CD4-positive, alpha-beta T cell treated with Interleukin-6 at 100 ng/mL for 8 hours (primary cell): ENCODE measurements at regions not wholly inside any gene's neighbourhood (a gene's known extent, or its start where the extent isn't known, plus 50 kb on each side); places are given as distances from the start of the nearest gene placed in this dataset.
"Not testable (repeated sequence)": the region's sequence is repeated elsewhere in the genome, so short reads cannot be mapped to it uniquely, and the experiment has no call there.

Source experiments
- DNase-seq: peaks from one replicate; pipeline ENCODE4 v3.0.0-alpha.2; 2020; ENCODE audit warnings: mixed read lengths, low spot score

DNA sequence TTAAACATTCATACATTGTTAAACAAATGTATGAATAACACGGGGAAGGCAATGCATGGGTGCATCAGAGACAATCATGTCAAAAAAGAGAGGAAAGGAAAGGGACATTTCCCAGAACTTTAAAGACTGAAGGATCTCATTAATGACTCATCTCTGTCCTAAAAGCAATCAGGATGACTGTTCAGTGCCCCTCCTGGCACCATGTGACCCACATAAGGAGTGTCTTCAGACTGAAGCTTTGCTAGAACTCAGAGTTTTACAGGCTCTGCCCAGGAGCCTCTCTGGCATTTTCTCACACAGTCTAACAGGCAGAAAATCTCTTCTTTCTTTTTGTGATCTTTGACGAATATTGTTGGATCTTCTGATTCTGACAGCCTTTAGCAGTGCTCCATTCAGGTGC, 315.3 kb downstream of the OTUD1 start:
- DNase-seq: no peak

DNA sequence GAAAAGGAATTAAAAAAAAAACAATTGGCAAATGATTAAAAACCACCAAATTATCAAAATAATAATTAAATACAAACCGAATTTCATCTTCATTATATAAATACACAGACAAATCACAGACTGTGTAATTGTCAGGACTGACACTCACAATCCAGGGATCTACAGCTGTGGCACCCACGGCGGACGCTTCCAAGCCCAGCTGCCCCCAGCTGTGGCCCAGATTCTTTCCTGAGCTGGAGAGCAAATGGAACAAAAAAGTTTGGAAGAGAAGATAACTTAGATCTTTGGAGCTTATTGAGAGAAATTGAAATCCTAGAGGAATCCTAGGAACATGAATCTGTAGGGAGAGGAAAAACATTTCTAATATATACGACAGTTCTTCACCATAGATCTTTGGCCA, 316.1 kb downstream of the OTUD1 start:
- no peak for DNase-seq

DNA sequence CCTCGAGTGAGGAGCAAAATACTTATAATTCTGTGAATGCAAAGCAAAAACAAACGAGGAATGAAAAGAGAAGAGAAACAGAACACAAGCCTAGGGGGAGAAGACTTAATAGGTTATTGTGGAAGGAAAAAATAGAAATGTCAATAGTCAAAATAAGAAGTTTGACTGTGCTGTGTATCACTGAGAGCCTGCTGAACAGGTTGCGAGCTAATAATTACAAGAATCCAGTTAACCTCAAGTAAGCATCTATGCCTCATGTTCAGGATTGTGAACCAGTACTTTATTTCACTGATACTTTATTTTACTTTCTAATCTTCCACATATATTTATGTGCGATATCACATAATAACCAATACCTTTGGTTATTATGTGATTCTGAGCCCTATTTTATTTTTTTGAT, 316.7 kb downstream of the OTUD1 start:
- no peak for DNase-seq

DNA sequence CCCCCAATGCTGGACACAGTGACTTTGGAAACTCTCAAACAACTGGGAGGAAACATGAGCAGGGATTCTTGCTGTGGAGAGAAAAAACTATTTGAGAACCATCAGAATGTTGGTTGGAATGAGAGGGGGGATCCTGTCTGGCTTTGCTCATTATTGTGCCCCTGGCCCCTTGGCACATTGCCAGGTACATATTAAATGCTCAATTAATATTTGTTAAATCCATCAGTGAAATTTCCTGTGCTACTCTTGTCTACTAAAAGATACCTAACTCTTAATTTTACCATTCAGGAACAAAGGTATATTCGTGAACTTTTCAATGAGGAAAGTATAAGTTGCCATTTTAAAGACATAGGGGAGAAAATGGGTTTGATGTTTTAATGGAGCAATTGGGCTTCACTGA, 329.4 kb downstream of the OTUD1 start:
- DNase-seq: no peak

DNA sequence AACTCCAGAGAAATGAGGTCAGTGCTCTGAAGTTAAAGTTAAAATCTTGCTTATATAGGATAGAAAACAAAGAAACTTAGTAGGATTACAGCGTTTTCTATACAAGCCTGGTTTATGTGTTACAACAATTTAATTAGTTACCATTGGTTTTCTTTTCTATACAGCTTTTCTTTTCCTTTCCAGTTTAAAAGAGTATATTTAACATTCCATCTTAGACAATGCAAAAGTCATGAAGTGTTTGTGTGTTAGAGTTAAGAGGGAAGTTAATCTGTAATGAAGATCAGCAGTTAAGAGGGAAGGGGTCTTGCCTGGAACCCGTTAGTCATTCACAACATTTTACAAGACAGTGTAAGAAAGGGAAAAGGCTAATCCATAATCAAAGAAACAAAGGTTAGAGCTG, 338.3 kb downstream of the OTUD1 start:
- DNase-seq: no peak

DNA sequence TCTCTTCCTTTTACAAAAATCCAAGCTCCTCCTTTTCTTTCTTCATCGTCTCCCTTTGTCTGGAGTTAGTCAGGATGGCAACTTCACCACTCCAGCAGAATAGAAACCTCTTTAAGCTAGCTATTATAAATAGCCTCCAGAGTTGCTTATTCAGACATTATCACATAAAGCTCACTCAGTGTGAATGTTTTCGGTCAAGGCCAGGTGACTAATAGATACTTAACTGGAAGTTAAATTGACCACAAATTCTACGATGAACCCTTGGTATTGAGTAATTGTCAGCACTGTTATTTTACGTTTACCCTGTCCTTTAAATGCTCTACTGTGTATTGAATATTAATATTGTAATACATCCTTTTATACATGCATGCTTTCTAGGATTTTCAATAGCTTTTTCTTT, 340.4 kb downstream of the OTUD1 start:
- DNase-seq: no peak

DNA sequence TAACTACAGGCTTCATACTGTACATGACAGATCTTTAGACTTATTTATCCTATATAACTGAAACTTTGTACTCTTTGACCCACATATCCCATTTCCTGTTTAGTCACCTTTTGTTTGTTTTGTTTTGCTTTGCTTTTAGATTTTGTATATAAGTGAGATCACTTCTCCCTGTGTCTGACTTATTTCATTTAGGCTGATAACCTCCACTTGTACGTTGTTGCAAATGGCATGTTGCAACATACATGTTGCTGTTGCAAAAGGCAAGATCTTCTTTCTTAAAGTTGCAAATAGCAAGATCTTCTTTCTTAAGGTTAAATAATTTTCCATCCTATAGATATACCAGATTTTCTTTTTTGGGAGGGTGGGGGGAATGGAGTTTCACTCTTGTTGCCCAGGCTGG, 341.5 kb downstream of the OTUD1 start:
- no peak for DNase-seq

DNA sequence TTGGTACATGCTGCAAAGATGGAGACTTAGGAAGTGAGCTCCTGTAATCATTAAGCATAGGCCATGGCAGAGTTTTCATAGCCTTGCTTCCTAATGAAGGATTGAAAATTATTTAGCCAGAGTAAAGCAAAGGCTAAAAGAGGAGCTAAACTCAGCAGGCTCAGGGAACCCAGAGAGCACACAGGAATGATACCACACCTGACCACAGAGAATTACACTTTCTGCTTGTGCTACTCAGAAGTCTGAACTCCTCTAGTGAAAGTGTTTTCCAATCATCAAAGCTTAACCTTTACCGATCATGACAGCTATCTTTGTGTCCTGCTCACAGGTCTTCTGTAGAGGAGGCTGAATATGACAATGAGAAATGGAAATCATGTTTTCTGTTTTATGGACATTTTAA, 347.7 kb downstream of the OTUD1 start:
- no peak for DNase-seq

DNA sequence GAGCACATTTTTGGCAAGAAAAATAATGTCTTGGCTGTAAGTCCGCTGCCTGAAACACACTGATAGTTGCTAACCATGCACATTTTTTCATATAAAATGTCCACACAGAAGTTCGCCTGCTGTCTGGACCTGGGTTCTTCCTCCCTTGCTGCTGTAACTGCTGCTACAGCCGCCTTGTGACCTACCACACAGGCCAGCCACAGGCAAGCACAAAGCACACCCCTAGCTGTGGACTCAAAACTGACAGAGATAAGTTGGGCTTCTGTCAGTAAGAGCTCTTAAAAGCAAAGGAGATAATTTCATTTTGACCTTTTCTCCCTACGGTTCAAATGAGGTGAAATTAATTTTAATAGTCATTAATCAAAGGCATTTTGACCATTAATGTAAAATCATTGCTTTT, 354.7 kb downstream of the OTUD1 start:
- no peak for DNase-seq

DNA sequence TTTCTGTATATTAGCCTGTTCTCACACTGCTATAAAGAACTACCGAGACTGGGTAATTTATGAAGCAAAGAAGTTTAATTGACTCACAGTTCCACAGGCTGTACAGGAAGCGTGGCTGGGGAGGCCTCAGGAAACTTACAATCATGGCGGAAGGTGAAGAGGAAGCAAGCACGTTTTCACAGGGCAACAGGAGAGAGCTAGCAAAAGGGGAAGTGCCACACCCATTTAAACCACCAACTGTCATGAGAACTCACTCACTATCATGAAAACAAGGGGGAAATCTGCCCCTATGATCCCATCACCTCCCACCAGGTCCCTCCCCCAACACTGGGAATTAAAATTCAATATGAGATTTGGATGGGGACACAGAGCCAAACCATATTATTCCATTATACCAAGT, 358.6 kb downstream of the OTUD1 start:
- not testable (repeated sequence) for DNase-seq

DNA sequence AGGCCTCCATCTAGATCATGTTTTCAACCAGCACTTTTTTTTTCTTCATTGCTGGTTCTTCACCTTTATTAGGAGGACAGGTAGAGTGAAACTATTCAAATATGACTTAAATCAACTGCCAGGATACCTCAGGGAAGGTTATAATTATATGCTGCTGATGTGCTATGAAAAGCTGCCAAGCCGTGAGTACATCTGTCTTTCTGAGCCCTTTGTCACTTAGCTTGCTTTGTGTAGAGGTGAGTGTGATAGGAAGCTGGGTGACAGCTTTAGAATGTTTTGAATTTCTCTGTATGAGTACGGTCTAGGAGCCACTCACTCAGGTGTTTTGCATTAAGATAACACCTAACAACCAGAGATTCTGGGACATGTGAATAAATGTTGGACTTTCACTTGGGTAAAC, 365.2 kb downstream of the OTUD1 start:
- no peak for DNase-seq

DNA sequence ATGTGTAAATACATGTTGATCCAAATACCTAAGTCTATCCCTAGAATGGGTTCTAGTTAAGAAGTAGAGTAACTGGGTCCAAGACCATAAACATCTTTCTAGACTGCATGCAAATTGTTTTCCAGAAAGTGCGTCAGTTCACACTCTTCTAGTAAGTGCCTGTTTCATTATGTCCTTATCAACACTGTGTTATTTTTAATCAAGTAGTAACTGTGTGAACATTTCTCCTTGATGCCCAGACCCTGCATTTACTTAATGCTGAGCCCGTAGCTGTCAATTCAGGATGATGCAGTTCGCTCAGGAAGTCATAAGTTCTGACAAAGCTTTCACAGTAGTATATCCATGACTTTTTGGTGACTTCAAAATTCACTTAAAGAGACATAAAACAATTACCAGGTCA, 374.8 kb downstream of the OTUD1 start:
- no peak for DNase-seq

DNA sequence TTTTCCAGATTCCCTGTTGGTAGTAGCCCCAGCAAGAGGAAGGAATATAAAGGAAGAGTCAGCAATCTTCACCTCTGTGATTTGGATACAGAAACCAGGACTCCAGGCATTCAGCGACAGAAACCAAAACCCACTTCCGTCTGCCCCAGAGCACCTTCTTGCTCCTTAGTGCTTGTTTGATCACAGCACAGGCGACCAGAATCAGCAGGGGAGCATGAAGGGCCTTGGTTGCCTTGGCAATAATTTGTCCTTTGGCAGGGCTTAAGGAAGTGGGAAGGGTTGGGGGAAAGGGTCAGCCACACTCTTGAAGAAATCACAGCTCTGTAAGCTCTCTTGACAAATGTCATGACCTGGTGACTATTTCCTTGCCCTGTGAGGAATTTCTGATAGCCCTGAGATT, 379.6 kb downstream of the OTUD1 start:
- no peak for DNase-seq

DNA sequence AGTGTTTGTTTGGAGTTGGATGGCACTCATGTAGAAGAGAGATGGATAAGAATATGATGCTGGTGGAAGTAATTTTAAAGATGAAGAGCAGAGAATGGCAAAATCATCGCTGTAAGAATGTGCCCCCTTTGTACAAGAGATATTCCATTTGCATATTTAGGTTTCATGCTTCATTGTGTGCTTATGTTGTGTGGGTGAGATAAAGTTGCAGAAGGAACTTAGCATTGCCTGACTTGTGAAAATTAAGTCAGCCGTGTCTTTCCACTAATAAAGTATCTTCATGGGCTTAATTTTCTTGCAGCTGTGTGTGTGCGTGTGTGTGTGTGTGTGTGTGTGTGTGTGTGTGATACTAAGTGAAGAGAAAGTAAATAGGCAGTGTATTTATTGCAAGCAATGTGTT, 381.9 kb downstream of the OTUD1 start:
- DNase-seq: no peak

DNA sequence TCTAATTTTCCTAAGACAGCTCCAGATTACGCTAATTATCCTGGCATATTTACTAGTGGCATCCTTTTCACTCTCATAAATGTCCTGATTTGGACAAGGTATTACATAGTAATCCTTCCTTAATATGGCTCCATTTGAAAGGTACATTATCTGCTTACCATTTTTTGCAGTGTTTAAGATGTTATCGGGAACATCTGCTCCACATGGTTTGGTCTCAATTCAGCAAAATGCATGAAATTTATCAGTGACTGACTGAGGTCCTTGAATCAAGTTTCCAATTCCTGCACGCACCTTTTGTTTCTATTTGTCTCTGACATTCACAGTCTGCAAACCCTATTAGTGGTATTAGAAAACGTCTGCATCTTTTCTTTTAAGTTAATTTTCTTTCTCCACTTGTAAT, 384.1 kb upstream of the KIAA1217 start:
- no peak for DNase-seq

DNA sequence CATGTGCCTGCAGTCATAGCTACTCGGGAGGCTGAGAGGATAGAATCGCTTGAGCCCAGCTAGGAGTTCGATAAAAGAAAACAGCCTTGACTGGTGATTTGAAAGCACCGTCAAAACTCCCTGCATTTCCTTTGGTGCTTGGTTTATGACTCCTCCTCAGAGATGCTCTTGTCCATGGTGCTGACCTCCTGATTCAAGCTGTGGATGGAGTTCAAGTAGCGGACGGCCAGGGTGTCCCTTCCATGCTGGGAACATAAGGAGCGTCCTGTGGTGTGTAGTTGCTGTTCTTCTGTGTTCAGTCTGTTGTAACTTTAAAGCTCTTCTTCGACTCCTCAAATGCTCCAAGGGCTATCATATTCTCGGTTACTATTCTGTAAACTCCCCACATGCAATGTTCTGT, 382.5 kb upstream of the KIAA1217 start:
- no peak for DNase-seq

DNA sequence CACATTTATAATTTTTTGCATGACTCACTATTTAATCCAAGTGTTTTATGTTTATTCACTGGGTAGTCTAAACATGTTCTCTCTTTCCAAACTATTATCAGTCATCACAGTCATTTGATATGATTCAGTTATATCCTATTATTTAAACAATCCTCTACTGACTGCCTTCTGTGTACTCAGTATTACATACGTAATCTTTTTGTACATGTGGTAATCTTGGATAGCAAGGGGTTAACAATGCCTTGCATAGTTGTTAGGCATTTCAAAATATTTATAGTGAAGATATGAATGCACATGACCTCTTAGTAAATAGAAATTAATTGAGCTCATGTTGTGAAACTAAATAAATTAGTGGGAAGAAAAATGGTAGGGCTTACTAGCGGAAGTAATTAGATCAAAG, 379.4 kb upstream of the KIAA1217 start:
- no peak for DNase-seq

DNA sequence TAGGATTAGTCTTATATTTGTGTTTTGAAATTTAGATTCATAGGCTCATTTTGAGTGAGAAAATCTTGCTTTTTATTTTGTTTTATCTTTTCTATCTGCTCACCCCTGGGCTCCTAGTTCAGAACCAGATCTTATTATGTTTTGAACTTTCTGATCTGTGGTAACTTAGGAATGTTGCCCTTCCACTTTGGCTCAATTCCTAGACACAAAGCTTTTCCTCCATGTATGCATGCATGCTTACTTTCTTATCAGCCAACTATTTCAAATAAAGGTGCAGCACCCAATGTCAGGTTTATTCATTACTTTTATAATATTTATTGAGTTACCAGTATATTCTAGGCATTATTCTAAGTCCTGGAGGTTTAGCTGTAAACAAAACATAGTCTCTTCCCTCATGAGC, 374.8 kb upstream of the KIAA1217 start:
- no peak for DNase-seq

DNA sequence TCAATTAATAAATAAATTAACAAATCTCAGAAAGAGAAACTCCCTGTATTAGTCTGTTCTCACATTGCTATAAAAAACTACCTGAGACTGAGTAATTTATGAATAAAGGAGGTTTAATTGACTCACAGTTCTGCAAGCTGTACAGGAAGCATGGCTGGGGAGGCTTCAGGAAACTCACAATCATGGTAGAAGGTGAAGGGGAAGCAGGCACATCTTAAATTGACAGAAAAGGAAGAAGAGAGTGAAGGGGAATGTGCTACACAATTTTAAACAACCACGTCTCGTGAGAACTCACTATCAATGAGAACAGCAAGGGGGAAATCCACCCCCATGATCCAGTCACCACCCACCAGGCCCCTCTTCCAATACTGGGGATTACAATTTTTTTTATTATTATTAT, 358.3 kb upstream of the KIAA1217 start:
- DNase-seq: no peak

DNA sequence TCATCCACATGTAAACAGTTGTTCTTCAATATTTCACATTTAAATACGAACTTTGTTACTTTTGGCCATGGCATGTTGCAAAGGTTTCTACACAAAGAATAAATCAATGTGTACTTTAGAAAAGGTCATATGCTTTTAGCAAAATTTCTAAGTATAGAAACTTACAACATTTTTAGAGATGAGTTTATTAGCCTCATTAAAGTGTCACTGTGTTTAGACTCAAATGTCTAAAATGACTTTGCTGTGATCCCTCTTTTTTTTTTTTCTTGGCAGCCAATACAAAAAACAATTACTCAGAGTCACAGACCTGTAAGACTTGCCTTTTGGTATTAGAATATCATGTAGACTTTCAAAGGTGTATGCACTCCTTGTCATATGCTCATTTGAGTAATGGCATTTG, 349.3 kb upstream of the KIAA1217 start:
- no peak for DNase-seq

DNA sequence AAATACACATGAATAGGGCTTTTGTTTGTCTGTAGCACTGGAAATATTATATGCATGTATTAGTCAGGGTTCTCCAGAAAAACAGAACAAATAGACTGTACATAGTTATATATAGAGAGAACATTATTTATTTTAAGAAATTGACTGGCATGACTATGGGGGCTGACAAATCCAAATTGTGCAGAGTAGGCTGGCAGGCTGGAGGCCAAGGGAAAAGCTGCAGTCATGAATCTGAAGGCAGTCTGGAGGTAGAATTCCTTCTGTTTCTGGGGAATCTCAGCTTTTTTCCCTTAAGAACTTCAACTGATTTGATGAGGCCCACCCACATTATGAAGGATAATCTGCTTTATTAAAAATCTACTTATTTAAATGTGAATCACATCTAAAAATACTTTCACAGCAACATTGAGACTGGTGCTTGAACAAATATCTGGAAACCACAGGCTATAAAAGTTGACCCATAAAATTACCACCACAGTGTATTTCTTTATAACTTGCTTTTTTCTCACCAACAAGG, 344.2 kb upstream of the KIAA1217 start:
- DNase-seq: no peak

DNA sequence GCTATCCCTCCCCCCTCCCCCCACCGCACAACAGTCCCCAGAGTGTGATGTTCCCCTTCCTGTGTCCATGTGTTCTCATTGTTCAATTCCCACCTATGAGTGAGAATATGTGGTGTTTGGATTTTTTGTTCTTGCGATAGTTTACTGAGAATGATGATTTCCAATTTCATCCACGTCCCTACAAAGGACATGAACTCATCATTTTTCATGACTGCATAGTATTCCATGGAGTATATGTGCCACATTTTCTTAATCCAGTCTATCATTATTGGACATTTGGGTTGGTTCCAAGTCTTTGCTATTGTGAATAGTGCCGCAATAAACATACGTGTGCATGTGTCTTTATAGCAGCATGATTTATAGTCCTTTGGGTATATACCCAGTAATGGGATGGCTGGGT, 342.0 kb upstream of the KIAA1217 start:
- not testable (repeated sequence) for DNase-seq

DNA sequence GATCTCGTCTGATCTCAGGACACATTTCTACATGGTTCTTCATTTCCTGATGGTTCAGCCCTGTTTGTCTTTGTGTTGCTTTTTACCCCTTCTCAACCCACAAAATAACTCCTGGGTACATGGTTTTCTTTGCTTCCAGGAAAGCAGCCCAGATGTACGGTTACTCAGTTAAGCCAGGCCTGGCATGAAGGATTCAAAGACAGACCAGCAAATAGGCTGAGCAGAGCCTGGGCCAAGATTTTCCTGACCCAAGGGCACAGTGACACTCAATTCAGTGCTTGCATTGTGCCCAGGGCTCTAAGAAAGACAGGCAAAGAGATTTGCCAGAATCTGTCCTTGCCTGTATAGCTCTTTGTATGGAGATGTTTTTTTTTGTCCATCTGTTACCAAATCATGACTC, 340.8 kb upstream of the KIAA1217 start:
- DNase-seq: no peak

DNA sequence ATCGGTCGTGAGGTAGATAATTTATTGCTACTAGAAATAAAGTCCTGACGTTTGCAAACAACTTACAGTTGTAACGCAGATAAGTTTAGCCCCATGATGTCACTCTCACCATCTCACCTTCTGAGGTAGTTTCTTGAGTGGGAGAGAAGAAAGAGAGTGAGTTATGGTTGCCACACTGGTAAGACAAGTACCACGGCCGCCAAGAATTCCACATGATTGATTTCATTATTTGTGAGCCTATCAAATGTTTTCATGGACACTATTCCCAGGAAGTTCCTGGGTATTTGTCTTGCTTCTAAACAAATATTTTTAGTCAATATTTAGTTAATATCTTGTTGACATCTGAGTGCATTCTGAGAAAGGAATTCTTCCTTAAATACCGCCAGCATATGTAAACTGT, 339.4 kb upstream of the KIAA1217 start:
- no peak for DNase-seq

DNA sequence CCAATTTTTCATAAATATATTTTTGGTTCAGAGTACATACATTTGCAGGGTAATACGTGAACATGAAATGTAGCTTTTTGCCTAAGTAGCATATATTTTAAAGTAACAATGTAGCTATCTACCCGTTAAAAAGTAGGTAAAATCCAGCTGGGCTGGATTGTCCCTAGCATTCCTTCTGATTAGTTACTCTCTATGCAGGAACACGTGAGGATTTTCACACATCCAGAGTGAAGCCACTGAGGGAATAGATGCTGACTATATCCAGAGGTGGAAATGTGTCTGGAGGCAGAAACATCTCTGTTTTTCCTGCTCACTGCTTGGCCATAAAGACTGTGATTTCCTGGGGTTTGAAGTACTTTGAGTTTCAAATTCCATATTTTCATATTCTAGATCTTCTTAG, 338.9 kb upstream of the KIAA1217 start:
- DNase-seq: no peak
